ENCODE measurements at regions not wholly inside any gene's neighbourhood (a gene's known extent, or its start where the extent isn't known, plus 50 kb on each side); places are given as distances from the start of the nearest gene placed in this dataset.

GRCh38 chr15:45868109-45868691 lies 233.4 kb downstream of the SQOR start:
- TF ChIP-seq EZH2phosphoT487 (IDR thresholded peaks at IDR 0.05; ENCODE audit: borderline replicate concordance, low read length) (no peak), CTCF (IDR thresholded peaks at IDR 0.05; ENCODE audit: low read depth, low read length, poor library complexity, severe bottlenecking) (no peak)
